SK-N-MC (cell line): ENCODE measurements at regions not wholly inside any gene's neighbourhood (a gene's known extent, or its start where the extent isn't known, plus 50 kb on each side); places are given as distances from the start of the nearest gene placed in this dataset.

Experiments used
- EZH2 ChIP-seq: fragments of 200-600 bp; sonication (generic); IDR thresholded peaks from one replicate; pipeline ENCODE4 v1.6.1; 2017; ENCODE audit warnings: antibody characterized with exemption
- FOXP2 ChIP-seq: optimal IDR thresholded peaks from 2 replicates; pipeline ENCODE3; 2011; ENCODE audit warnings: mild to moderate bottlenecking, moderate library complexity; ENCODE audit not compliant: insufficient read depth; ENCODE audit errors: extremely low read length, control extremely low read depth
- POLR2AphosphoS5 ChIP-seq: IDR thresholded peaks from 2 replicates; pipeline ENCODE4 v1.6.1; 2012; ENCODE audit warnings: mild to moderate bottlenecking, low read depth, low read length, borderline replicate concordance

DNA sequence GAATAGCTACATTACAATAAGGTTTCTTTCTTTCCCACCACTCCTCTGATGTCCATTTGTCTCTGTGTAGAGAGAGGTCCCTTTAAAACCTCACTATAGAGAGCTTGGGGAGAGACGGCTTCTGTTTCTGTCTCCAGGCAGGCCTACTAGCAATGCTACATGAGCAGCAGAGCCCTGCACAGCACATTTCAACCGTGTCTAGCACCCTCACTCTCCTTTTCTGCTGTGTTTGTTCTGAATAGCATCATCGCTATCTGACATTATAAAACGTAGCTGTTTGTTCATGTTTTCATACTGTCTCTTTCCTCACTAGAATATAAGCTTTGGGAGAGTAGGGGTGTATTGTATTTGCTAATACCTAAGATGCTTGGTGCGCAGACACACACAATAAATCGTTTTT lies 487.8 kb upstream of the DPP6 start:
- TF ChIP-seq EZH2: no peak
- no peak for TF ChIP-seq POLR2AphosphoS5
- no peak for TF ChIP-seq FOXP2
